ENCODE measurements at regions not wholly inside any gene's neighbourhood (a gene's known extent, or its start where the extent isn't known, plus 50 kb on each side); places are given as distances from the start of the nearest gene placed in this dataset.

DNA sequence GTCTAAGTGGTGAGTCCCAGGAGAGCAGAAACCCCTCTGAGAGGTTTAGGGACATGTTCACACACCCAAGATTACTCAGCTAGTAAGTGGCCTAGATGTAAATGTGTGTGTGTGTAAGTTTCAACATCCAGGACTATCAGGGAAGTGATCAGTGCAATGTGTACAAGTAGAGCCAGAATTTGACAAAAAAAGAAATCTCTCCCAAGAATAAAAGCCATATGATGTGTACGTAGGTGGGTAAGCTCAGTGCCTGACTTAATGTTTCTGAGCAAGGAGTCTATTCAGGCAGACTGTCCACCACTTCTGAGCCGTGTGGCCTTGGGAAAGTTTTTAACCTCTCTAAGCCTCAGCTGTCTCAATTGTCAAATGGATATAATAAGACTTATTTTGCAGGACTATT, 133.8 kb upstream of the NAV2 start:
- intact Hi-C loops (cut with micrococcal nuclease; ENCODE audit: unreplicated experiment) (no loop called here), in situ Hi-C loops (cut with HindIII; ENCODE audit: low pct_unique_long_range_greater_than_20kb, low sequenced_read_pairs) (no loop called here)
- no peaks in the 10 kb centered on the region for H3K4me1 ChIP-seq (ENCODE audit: control insufficient read depth, insufficient read depth, low read length)
- no peaks in the 10 kb centered on the region for H3K36me3 ChIP-seq (ENCODE audit: control insufficient read depth, insufficient read depth, low read length)
- CTCF ChIA-PET: no interaction called here
- H3K9me3 ChIP-seq (ENCODE audit: control insufficient read depth, insufficient read depth, low read depth, low read length): no peaks in the 10 kb centered on the region
- no peaks in the 10 kb centered on the region for H3K27me3 ChIP-seq (ENCODE audit: control insufficient read depth, insufficient read depth, low read length)
- POLR2A ChIA-PET: no interaction called here
- TF ChIP-seq, protein P1, sequence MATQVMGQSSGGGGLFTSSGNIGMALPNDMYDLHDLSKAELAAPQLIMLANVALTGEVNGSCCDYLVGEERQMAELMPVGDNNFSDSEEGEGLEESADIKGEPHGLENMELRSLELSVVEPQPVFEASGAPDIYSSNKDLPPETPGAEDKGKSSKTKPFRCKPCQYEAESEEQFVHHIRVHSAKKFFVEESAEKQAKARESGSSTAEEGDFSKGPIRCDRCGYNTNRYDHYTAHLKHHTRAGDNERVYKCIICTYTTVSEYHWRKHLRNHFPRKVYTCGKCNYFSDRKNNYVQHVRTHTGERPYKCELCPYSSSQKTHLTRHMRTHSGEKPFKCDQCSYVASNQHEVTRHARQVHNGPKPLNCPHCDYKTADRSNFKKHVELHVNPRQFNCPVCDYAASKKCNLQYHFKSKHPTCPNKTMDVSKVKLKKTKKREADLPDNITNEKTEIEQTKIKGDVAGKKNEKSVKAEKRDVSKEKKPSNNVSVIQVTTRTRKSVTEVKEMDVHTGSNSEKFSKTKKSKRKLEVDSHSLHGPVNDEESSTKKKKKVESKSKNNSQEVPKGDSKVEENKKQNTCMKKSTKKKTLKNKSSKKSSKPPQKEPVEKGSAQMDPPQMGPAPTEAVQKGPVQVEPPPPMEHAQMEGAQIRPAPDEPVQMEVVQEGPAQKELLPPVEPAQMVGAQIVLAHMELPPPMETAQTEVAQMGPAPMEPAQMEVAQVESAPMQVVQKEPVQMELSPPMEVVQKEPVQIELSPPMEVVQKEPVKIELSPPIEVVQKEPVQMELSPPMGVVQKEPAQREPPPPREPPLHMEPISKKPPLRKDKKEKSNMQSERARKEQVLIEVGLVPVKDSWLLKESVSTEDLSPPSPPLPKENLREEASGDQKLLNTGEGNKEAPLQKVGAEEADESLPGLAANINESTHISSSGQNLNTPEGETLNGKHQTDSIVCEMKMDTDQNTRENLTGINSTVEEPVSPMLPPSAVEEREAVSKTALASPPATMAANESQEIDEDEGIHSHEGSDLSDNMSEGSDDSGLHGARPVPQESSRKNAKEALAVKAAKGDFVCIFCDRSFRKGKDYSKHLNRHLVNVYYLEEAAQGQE (IDR thresholded peaks at IDR 0.05; ENCODE audit: insufficient read depth in 1 of 2, low read depth in 2 of 2, low read length in 1 of 2): no peak
- TF ChIP-seq POLR2AphosphoS5 (IDR thresholded peaks at IDR 0.05; ENCODE audit: low read depth, low read length) (no peak), SIN3A (IDR thresholded peaks at IDR 0.05; ENCODE audit: borderline replicate concordance, insufficient read depth, low read depth, low read length) (no peak), TCF7L2 (IDR thresholded peaks at IDR 0.05; ENCODE audit: low read depth, low read length) (no peak)
- TF ChIP-seq, protein P2, sequence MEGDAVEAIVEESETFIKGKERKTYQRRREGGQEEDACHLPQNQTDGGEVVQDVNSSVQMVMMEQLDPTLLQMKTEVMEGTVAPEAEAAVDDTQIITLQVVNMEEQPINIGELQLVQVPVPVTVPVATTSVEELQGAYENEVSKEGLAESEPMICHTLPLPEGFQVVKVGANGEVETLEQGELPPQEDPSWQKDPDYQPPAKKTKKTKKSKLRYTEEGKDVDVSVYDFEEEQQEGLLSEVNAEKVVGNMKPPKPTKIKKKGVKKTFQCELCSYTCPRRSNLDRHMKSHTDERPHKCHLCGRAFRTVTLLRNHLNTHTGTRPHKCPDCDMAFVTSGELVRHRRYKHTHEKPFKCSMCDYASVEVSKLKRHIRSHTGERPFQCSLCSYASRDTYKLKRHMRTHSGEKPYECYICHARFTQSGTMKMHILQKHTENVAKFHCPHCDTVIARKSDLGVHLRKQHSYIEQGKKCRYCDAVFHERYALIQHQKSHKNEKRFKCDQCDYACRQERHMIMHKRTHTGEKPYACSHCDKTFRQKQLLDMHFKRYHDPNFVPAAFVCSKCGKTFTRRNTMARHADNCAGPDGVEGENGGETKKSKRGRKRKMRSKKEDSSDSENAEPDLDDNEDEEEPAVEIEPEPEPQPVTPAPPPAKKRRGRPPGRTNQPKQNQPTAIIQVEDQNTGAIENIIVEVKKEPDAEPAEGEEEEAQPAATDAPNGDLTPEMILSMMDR (IDR thresholded peaks at IDR 0.05): no peak
- BruUV-seq (replicated peaks): no TSS peak
- no peak overlapping the region for H3K4me3 ChIP-seq (ENCODE audit: low read depth in 2 of 2, low read length in 2 of 2)
- ATAC-seq: no peak
- no peak for DNase-seq (ENCODE audit: low read depth, low spot score)
- no peak overlapping the region for H3K27ac ChIP-seq (ENCODE audit: low read length)

DNA sequence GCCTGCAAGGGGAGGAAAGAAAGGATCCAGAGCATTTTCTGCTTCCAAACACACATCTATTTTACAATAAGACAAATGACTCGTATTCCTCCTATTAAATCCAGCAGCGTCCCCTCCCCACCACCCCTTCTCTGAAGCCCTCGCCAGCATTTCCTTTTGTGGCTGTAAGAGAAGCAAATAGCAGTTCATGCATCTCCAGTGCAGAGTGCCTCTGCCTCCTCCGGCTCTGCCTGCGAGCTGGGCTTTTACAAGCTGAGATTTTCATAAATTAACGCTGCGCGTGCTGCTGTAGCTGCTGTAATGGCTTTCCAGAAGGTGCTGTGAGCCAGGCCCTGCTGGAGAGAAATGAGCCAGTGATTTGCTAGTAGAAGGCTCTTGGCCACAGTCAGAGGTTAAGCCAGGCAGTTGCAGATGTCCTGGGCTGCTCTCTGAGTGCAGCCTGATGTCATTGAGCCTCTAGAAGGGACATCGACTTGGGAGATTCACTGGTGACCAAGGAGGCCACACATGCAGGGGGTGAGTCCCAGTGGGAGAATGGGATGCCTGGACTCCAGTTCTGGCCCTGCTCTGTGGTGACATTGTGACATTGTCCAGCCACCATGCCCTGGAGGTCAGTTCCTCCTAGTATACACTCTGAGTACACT, 134.5 kb upstream of the NAV2 start:
- Histone ChIP-seq H3K27ac (ENCODE audit: low read length) (no peak overlapping the region), H3K4me1 (ENCODE audit: control insufficient read depth, insufficient read depth, low read length) (no peaks in the 10 kb centered on the region), H3K9me3 (ENCODE audit: control insufficient read depth, insufficient read depth, low read depth, low read length) (no peaks in the 10 kb centered on the region), H3K27me3 (ENCODE audit: control insufficient read depth, insufficient read depth, low read length) (no peaks in the 10 kb centered on the region), H3K36me3 (ENCODE audit: control insufficient read depth, insufficient read depth, low read length) (no peaks in the 10 kb centered on the region), H3K4me3 (ENCODE audit: low read depth in 2 of 2, low read length in 2 of 2) (no peak overlapping the region)
- ATAC-seq: no peak
- in situ Hi-C loops (cut with HindIII; ENCODE audit: low pct_unique_long_range_greater_than_20kb, low sequenced_read_pairs): no loop called here
- CTCF ChIA-PET: no interaction called here
- POLR2A ChIA-PET: no interaction called here
- intact Hi-C loops (cut with micrococcal nuclease; ENCODE audit: unreplicated experiment): no loop called here
- TF ChIP-seq, protein P1 (IDR thresholded peaks at IDR 0.05; ENCODE audit: insufficient read depth in 1 of 2, low read depth in 2 of 2, low read length in 1 of 2): no peak
- TF ChIP-seq, protein P2 (IDR thresholded peaks at IDR 0.05): no peak
- no peak for TF ChIP-seq SIN3A (IDR thresholded peaks at IDR 0.05; ENCODE audit: borderline replicate concordance, insufficient read depth, low read depth, low read length)
- no peak for TF ChIP-seq TCF7L2 (IDR thresholded peaks at IDR 0.05; ENCODE audit: low read depth, low read length)
- TF ChIP-seq POLR2AphosphoS5 (IDR thresholded peaks at IDR 0.05; ENCODE audit: low read depth, low read length): no peak
- no TSS peak for BruUV-seq (replicated peaks)
- no peak for DNase-seq (ENCODE audit: low read depth, low spot score)
